A673 (cell line): ENCODE measurements at regions not wholly inside any gene's neighbourhood (a gene's known extent, or its start where the extent isn't known, plus 50 kb on each side); places are given as distances from the start of the nearest gene placed in this dataset.

ENCODE experiments used
- BruUV-seq: library from RNA; stranded (reverse); fragments of 400-500 nt; replicated peaks from 2 replicates; lab custom pipeline; 2021; lab: Mats Ljungman, UMichigan
- CTCF ChIA-PET: fragments of 300-600 bp; sonication (Branson Sonifier 250); formaldehyde crosslinking; loops from one replicate; lab custom pipeline; 2022; ENCODE audit warnings: antibody characterized with exemption; lab: Charles Lee
- POLR2A ChIA-PET: fragments of 300-600 bp; sonication (Branson Sonifier 250); formaldehyde crosslinking; loops from one replicate; lab custom pipeline; 2022; ENCODE audit warnings: antibody characterized with exemption; ENCODE audit not compliant: low non-redundant PET; lab: Charles Lee
- DNase-seq: peaks from one replicate; pipeline ENCODE4 v3.0.0-alpha.2; 2015; ENCODE audit warnings: low spot score
- H3K27ac ChIP-seq: fragments of 200-600 bp; sonication (generic); 2 replicates; pipeline ENCODE4 v1.5.1; 2016; ENCODE audit warnings: mixed run types, low read depth, mild to moderate bottlenecking, mixed read lengths, antibody characterized with exemption, low read length; ENCODE audit not compliant: poor library complexity, severe bottlenecking
- H3K27me3 ChIP-seq: fragments of 200-600 bp; sonication (generic); replicated peaks from 2 replicates; pipeline ENCODE4 v1.6.1; 2017; ENCODE audit warnings: mixed run types, low read depth, mild to moderate bottlenecking, mixed read lengths, antibody characterized with exemption, low read length; ENCODE audit not compliant: insufficient read depth, poor library complexity
- H3K36me3 ChIP-seq: fragments of 200-600 bp; sonication (generic); 2 replicates; pipeline ENCODE4 v1.6.1; 2016; ENCODE audit warnings: mixed run types, mild to moderate bottlenecking, mixed read lengths, antibody characterized with exemption, low read length; ENCODE audit not compliant: insufficient read depth, poor library complexity, severe bottlenecking
- H3K4me1 ChIP-seq: fragments of 200-600 bp; sonication (generic); 2 replicates; pipeline ENCODE4 v1.6.1; 2017; ENCODE audit warnings: mixed run types, mild to moderate bottlenecking, mixed read lengths, antibody characterized with exemption, low read length; ENCODE audit not compliant: insufficient read depth, poor library complexity, severe bottlenecking
- H3K4me3 ChIP-seq: fragments of 200-600 bp; sonication (generic); 2 replicates; pipeline ENCODE4 v1.5.1; 2016; ENCODE audit warnings: low read depth, mixed run types, mild to moderate bottlenecking, mixed read lengths, low read length; ENCODE audit not compliant: poor library complexity, severe bottlenecking
- H3K9me3 ChIP-seq: fragments of 200-600 bp; sonication (generic); 2 replicates; pipeline ENCODE4 v1.6.1; 2016; ENCODE audit warnings: mixed run types, low read depth, mild to moderate bottlenecking, mixed read lengths, antibody characterized with exemption, low read length; ENCODE audit not compliant: poor library complexity, severe bottlenecking
- CTCF ChIP-seq: fragments of 300-800, 200-600 bp; sonication (generic); conservative IDR thresholded peaks from 2 replicates; pipeline ENCODE4 v1.5.1; 2017; ENCODE audit warnings: low read depth, mild to moderate bottlenecking, antibody characterized with exemption, low read length, moderate library complexity, mixed read lengths
- EZH2 ChIP-seq: fragments of 200-600 bp; sonication (generic); IDR thresholded peaks from 2 replicates; pipeline ENCODE4 v1.6.1; 2017; ENCODE audit warnings: borderline replicate concordance, low read depth, mild to moderate bottlenecking, mixed read lengths, antibody characterized with exemption, low read length; ENCODE audit not compliant: poor library complexity, severe bottlenecking
- intact Hi-C: fragments of 100-400 bp; cut with micrococcal nuclease; formaldehyde crosslinking; loops from one replicate; pipeline ENCODE4 v1.10.0; 2022; ENCODE audit not compliant: unreplicated experiment

DNA sequence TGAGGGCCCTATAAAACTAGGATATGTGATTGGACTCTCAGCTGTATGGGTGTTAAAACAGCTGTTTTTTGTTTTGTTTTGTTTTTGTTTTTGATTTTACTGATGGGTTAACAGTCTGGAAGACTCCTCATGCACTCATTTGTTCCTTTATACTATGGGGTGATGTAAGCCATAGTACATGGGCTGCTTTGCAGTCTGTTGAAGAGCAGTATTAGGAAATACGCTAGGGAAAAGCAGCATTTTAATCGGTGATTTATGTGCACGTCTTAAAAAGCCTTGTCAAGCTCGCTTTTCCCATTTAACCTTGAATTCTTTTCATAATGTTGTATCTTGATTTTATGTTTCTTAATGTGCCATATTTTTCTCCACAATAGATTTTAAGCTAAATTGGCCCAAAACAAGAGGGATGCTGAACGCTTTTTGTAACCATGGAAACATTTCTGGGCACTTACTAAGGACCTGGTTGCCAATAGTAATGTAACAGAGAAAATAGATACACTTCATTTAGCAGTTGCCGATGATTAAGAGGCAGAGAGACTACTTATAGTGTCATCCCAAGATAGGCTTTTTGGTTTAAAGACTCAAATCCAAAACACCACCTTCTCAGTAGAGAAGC lies 244.0 kb downstream of the SNAPC1 start:
- BruUV-seq: no TSS peak
- intact Hi-C loops: no loop called here
- Histone ChIP-seq H3K9me3 (no peaks in the 10 kb centered on the region), H3K27me3 (peaks cover 5% of the 10 kb centered on the region), H3K27ac (no peak overlapping the region), H3K4me3 (no peak overlapping the region), H3K4me1 (no peaks in the 10 kb centered on the region), H3K36me3 (no peaks in the 10 kb centered on the region)
- ChIA-PET CTCF (no interaction called here), POLR2A (no interaction called here)
- DNase-seq: no peak
- TF ChIP-seq EZH2 (no peak), CTCF (no peak)

GRCh38 chr14:62015243-62015642 lies 253.0 kb downstream of the SNAPC1 start:
- ChIA-PET POLR2A (no interaction called here), CTCF (no interaction called here)
- Histone ChIP-seq H3K4me1 (no peaks in the 10 kb centered on the region), H3K27me3 (no peaks in the 10 kb centered on the region), H3K4me3 (no peak overlapping the region), H3K9me3 (no peaks in the 10 kb centered on the region), H3K27ac (no peak overlapping the region), H3K36me3 (no peaks in the 10 kb centered on the region)
- DNase-seq: no peak
- TF ChIP-seq CTCF (no peak), EZH2 (no peak)
- intact Hi-C loops: no loop called here
- BruUV-seq: no TSS peak

GRCh38 chr14:62015945-62016344 lies 253.7 kb downstream of the SNAPC1 start:
- BruUV-seq: no TSS peak
- H3K4me1 ChIP-seq: no peaks in the 10 kb centered on the region
- DNase-seq: peak; percentile 3
- no peaks in the 10 kb centered on the region for H3K27me3 ChIP-seq
- no peak overlapping the region for H3K27ac ChIP-seq
- intact Hi-C loops: no loop called here
- no peak for TF ChIP-seq EZH2
- TF ChIP-seq CTCF: no peak
- H3K4me3 ChIP-seq: no peak overlapping the region
- no peaks in the 10 kb centered on the region for H3K9me3 ChIP-seq
- ChIA-PET CTCF (no interaction called here), POLR2A (no interaction called here)
- H3K36me3 ChIP-seq: no peaks in the 10 kb centered on the region
